ENCODE measurements at regions not wholly inside any gene's neighbourhood (a gene's known extent, or its start where the extent isn't known, plus 50 kb on each side); places are given as distances from the start of the nearest gene placed in this dataset.
A peak's percentile ranks its signal among the peaks of the same experiment; 100 is the strongest.
"Not testable (repeated sequence)": the region's sequence is repeated elsewhere in the genome, so short reads cannot be mapped to it uniquely, and the experiment has no call there.

DNA sequence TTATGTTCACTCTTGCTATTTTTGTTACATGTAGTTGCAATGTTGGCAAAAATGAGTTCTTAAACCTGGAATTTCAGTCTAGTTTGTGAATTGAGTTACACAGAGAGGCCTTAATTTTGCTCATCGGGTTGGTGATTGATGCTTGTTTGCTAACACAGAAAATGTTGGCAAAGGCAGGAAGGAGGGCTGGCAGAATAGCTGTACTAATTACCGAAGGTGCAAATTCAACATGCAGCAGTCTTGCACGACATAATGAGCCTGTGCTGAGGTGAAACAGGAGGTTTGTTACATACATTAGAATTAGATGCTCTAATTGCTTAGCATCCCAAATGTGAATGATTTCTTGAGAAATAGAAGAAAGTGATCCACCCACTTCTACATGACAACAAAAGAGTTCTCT, 475.0 kb upstream of the TOM1L1 start:
- DNase-seq = no peak
- in situ Hi-C loops (cut with HindIII; ENCODE audit: low pct_ligation_motif_present, low pct_unique_long_range_greater_than_20kb, low sequenced_read_pairs) = no loop called here

DNA sequence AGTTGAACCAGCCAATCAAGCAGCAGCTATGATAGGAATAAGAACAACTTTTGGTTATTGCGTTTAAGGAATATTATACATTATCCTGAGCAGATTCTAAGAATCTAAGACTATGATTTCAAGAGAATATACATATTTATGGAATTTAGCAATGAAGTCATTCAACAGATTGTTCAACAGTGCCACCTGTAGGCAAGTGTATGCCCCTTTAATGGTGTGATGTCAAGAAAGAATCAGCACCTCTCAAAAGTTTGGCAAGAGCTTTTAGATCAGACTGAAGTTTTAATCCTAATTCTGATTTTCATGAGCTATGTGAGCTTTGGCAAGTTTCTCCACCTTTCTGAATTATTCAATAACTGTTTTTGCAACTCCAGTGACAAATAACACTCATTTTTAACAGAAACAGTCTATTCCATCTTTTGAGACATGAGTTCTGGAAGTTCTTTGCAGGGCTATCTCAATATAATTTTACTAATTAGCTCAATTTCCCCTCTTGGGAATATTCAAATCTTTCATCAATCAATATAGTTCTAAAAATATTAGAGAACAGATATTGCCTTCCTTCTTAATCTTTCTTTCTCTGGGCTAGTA, 474.3 kb upstream of the TOM1L1 start:
- in situ Hi-C loops (cut with HindIII; ENCODE audit: low pct_ligation_motif_present, low pct_unique_long_range_greater_than_20kb, low sequenced_read_pairs) = no loop called here
- DNase-seq = peak; percentile 41

DNA sequence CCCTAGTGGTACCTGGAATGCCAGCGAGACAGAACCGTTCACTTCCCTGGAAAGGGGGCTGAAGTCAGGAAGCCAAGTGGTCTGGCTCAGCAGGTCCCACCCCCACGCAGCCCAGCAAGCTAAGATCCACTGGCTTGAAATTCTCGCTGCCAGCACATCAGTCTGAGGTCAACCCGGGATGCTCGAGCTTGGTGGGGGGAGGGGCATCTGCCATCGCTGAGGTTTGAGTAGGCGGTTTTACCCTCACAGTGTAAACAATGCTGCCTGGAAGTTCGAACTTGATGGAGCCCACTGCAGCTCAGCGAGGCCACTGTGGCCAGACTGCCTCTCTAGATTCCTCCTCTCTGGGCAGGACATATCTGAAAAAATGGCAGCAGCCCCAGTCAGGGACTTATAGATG, 464.7 kb upstream of the TOM1L1 start:
- DNase-seq = no peak

DNA sequence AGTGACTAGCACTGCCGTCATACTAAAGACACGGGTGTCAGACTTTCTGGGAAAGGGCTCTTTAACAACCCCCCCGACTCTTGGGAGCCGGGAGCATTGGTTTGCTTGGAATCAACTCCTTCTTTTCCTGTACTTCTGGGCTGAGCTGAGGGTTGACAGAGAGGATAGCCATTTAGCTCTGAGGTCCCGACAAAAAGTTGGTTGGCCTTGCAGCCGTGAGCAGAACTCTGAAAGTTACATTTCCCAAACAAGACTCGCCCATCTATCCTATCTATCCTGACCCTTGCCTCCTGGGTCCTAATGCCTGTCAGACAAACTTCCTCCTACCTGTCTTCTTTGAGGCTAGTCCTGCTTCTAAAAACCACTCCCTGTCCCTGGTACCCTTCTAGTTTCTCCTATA, 460.8 kb upstream of the TOM1L1 start:
- in situ Hi-C loops (cut with HindIII; ENCODE audit: low pct_ligation_motif_present, low pct_unique_long_range_greater_than_20kb, low sequenced_read_pairs) = no loop called here
- no peak for DNase-seq

More for the DNA sequence above, 464.7 kb upstream of the TOM1L1 start:
- in situ Hi-C loops (cut with HindIII; ENCODE audit: low pct_ligation_motif_present, low pct_unique_long_range_greater_than_20kb, low sequenced_read_pairs) = no loop called here

DNA sequence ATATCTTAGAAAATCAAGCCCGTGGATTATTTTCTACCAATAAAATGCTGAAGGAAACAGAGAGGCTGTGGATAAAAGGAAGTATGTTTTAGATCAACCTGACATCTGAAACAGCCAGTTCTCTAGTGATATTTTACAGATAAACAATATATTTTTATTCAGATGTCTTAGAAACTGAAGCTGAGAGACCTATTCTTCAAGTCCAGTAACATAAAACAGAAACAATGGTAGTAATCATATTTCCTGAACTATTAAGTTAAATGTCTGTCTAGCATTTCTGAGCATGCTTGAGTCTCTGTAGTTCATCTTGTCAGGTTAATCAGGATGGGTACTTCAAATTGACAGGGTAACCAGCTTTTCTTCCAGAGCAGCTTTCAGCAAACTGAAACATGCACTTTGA, 449.6 kb upstream of the TOM1L1 start:
- no peak for DNase-seq
- in situ Hi-C loops (cut with HindIII; ENCODE audit: low pct_ligation_motif_present, low pct_unique_long_range_greater_than_20kb, low sequenced_read_pairs) = no loop called here

DNA sequence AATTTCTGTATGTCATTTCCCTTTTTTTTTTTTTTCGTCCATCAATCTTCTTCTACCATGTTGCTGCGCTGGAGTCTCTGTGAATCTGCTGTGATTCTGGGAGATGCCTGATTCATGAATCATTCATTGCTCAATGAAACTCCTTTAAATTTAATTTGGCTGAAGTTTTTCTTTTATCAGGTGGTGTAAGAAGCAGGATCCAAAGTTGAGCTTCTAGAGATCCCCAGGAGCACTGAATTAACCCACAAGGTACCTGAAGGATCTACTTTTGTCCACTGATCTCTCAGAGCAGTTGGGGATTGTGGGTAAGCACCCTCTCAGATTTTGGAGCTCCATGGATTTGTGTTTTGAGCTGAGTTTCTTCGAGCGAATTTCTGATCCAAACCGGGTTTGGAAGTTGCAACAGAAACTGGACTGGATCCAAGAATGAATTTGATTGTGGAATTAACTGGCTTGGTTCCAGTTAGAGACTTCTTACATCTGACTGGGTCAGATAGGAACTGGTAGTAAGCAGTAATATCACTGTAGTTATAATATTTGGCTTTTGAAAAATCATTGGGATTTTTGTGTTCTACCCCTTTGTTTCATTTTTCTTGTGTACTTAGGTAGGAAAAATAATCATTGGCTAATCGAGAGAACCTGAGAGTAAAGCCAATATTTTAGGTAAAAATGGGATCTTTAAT, 447.8 kb upstream of the TOM1L1 start:
- in situ Hi-C loops (cut with HindIII; ENCODE audit: low pct_ligation_motif_present, low pct_unique_long_range_greater_than_20kb, low sequenced_read_pairs) = no loop called here
- DNase-seq = no peak

DNA sequence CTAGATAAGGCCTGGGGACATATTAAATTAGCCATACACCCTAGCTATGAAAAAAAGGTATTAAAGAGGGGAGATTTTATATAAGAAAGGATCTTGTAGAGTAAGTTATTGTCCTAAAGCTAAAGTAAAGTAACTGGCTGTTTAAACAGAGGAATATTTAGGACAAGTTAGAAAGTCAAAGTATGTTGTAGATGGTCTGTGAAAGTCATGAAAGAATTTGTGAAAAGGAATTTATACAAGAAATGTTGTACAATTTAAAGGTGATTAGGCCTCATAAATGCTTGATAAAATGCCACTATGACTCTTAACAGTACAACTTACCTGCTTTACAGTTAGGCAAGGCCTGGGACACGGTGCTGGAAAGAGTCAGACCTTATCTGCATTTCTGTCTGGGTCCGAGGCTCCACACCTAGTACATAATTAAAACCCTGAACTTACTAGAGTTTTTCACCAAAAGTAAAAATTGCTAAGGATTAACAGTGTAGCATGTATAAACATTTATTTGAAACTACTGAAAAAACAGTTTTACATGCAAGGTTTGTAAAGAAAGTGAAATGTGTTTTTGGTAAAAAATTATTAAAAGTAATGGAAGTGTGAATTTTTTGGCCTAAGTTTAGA, 445.3 kb upstream of the TOM1L1 start:
- in situ Hi-C loops (cut with HindIII; ENCODE audit: low pct_ligation_motif_present, low pct_unique_long_range_greater_than_20kb, low sequenced_read_pairs) = no loop called here

DNA sequence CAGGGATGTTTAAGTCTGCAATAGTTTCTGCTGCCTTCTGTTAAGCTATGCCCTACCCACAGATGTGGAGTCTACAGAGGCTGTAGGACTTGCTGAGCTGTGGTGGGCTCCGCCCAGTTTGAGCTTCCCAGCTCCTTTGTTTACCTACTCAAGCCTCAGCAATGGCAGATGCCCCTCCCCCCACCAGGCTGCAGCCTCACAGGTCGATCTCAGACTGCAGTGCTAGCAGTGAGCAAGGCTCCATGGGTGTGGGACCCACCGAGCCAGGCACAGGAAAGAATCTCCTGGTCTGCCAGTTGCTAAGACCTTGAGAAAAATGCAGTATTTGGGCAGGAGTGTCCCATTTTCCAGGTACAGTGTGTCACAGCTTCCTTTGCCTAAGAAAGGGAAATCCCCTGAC, 435.2 kb upstream of the TOM1L1 start:
- in situ Hi-C loops (cut with HindIII; ENCODE audit: low pct_ligation_motif_present, low pct_unique_long_range_greater_than_20kb, low sequenced_read_pairs); DNase-seq: not testable (repeated sequence)

More for the DNA sequence above, 445.3 kb upstream of the TOM1L1 start:
- DNase-seq = no peak

DNA sequence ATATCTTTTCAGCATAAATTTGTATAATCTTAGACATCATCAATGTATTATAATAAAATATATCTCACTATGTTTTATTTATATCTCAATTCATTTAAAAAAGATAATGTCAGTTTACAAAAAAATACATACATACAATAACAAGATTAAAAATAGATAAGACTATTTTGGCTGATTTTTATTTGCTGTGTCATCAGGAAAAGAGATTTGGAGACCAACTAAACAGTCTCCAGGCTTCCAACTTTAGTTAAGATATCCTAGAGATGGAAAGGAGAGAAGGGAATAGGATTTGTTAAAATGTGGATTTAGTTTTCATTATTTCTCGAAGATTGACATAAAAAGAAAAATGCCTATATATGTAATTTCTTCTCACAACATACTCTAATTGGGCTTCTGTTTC, 433.8 kb upstream of the TOM1L1 start:
- in situ Hi-C loops (cut with HindIII; ENCODE audit: low pct_ligation_motif_present, low pct_unique_long_range_greater_than_20kb, low sequenced_read_pairs) = no loop called here
- DNase-seq = no peak

DNA sequence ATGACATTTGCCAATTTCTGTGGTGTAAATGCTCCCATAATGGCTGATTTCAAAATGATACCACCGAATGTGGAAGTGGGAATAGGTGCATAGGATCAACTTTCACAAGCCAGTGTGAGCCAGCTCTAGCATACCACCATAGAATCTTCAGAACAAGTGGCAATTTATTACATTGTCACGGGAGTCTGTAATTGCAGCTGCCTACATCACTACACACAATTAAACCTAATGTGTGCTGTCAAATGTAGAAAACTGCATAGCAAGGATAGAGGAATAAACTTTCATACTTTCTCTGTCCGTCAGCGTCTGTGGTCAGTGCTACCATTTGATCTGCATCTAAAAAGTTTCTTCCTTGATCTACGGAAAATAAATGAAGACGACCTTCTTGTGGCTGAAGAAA, 417.8 kb upstream of the TOM1L1 start:
- no peak for DNase-seq
- in situ Hi-C loops (cut with HindIII; ENCODE audit: low pct_ligation_motif_present, low pct_unique_long_range_greater_than_20kb, low sequenced_read_pairs) = no loop called here

DNA sequence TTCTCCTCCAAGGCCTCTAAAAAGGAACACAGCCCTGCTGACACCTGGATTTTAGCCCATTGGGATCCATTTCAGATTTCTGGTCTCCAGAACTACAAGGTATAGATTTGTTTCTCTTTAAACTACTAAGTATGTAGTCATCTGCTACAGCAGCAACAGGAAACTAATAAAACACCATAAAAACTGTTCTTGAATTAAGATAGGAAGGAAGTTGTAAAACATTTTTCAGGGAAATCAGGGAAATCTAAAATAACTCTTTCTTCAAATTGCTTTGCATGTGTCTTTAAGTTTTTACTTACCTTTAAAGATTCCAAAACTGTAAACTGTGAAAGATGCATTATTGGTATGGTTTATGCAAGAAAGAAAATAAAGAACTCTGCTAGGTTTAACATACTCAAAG, 407.0 kb upstream of the TOM1L1 start:
- DNase-seq = no peak
- in situ Hi-C loops (cut with HindIII; ENCODE audit: low pct_ligation_motif_present, low pct_unique_long_range_greater_than_20kb, low sequenced_read_pairs) = no loop called here

DNA sequence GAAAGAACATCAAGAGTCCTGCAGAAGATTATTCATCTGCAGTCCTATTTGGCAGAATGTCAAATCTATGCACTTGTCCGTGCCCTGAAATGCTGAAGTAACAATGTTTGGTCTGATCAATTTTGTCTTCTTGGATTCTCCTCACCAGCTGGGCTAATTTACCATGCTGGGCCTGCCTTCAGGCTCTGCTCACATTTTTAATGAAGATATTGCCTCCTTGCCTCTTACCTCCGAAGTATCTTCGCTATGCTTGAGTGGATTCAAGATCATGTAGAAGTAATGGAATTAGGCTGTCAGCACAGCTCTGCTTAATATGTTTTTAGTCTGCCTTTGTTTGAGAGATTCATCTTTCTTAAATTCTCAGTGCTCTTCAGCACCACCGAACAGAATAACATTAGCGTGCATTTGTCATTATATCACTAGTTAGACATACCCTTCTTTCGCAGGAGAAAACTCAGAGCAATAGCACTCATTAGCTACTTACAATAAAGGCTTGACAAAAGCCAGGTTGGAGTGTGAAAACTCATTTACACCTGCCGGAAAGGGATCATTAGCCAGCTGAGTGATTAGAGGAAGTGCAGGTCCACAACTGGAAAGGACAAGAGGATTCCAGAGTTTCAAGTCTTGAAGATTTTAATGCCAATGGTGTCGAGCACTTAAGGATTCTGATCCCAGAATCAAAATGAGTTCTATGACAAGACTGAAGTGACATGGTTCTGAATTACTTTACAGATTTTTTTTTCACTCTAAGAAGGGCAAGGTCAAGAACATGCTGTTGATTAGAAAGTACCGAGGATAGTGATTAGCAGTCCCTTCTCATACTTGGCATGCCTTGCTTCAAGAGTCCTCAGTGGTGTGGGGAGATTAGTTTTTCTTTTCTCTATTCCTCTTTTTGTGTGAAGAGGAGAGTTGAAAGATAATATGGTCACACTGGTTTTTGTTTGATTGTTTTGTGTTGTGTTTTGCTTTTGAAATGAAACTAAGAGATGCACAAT, 405.6 kb upstream of the TOM1L1 start:
- in situ Hi-C loops (cut with HindIII; ENCODE audit: low pct_ligation_motif_present, low pct_unique_long_range_greater_than_20kb, low sequenced_read_pairs) = no loop called here

DNA sequence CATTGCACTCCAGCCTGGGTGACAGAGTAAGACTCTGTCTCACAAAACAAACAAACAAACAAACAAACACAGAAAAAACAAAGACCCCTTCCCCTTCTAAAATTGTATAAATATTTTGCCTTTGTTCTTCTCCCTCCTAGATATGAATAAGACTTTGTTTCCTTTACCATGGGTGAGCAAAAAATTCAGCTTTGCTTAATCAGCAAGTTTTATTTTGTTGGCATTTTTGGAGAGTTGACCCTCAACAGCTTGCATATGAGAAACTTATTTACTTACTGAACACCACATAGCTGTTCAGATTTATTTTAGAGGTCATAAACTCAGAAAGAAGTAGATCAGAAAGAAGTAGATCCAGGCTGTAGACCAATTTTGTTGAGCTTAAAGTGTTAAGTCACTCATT, 395.2 kb upstream of the TOM1L1 start:
- DNase-seq = no peak
- in situ Hi-C loops (cut with HindIII; ENCODE audit: low pct_ligation_motif_present, low pct_unique_long_range_greater_than_20kb, low sequenced_read_pairs) = no loop called here

More for the DNA sequence above, 405.6 kb upstream of the TOM1L1 start:
- DNase-seq = no peak

DNA sequence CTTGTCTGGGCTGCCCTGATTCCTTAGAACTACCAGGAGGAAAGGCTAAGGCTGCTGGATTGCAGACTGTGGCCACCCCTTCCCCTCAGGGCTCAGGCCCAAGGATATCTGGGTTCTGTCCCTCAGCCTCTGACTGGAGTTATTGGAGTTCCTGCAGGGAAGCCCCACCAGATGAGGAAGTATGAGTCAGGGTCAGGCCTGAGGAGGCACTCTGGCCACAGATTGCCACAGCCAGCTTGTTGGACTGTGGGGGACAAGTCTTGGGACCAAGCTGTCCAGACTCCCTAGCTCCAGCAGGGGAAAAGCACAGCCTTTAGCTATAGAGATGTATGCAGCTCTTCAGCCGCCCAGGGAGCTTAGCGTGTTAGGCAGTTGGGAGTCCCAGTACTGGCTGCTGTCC, 381.9 kb upstream of the TOM1L1 start:
- in situ Hi-C loops (cut with HindIII; ENCODE audit: low pct_ligation_motif_present, low pct_unique_long_range_greater_than_20kb, low sequenced_read_pairs) = no loop called here
- DNase-seq = no peak

DNA sequence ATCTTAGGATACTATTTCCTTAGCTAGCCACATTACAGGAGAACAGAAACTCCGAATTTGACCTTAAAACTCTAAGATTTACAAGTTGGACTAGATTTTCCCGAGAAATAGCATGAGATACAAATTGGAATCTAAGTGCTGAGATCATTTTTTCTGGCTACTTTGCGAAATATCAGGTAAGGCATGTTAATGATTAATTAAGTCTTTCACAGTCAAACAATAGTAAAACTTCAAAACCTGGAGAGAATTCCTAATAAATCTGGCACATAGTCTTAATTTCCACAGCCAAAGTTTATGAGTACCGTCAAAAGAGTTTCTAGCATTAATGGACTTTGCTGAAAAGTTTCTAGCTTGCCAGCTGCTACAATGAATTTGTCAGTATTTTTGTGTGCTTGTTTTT, 379.5 kb upstream of the TOM1L1 start:
- DNase-seq = no peak
- in situ Hi-C loops (cut with HindIII; ENCODE audit: low pct_ligation_motif_present, low pct_unique_long_range_greater_than_20kb, low sequenced_read_pairs) = no loop called here

DNA sequence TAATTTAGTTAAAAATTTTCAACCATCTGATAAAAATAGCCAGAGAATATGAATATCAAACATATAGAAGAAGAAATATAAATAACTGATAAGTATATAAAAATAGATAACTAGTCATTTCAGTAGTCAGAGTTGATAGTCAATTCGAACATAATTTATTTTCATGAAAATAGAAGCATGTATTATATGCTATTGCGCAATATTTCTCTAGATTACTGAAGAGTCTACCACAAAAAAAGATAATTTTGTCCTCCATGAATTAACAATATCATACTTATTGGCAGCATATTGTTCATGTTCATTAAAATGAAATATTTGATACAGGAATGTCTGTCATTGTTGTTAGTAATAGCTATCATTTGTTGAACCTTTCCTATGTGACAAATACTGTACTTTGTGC, 376.2 kb upstream of the TOM1L1 start:
- in situ Hi-C loops (cut with HindIII; ENCODE audit: low pct_ligation_motif_present, low pct_unique_long_range_greater_than_20kb, low sequenced_read_pairs) = no loop called here
- no peak for DNase-seq

DNA sequence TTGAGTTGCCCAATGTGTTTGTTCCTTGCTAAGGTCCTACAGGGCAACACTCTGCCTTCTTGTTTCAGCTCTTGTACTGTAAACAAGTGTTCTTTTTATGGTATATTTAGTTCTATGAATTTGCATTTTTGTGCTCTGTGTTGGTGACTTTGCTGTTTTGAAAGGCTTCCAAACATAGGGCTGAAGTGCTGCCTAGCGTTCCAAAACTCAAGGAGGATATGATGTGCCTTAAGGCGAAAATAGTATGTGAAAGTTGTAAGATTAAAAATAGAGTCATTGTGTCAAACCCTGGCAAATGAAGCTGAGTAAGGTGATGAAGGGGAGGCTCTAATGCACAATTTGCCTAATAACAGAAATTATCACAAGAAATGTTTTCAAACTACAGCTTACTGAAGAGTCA, 372.7 kb upstream of the TOM1L1 start:
- in situ Hi-C loops (cut with HindIII; ENCODE audit: low pct_ligation_motif_present, low pct_unique_long_range_greater_than_20kb, low sequenced_read_pairs) = no loop called here
- no peak for DNase-seq

DNA sequence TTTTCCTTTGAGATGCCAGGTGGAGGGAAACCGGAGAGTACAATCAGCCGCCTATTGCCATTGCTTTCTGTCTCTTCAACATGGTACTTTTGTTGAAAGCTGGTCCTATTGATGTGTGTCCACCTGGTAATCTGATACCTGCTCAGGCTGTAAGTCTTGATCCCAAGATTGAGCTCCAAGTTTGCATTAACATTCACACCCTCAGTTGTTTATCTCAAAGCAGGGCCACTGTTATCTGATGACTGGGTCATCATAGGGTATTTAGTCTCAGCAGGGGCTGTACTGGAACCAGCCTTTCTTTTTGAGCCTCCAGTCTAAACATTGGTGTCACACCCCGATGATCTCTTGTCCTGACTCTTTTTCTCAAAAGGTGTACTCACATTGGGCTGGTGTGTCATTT, 370.3 kb upstream of the TOM1L1 start:
- DNase-seq = no peak
- in situ Hi-C loops (cut with HindIII; ENCODE audit: low pct_ligation_motif_present, low pct_unique_long_range_greater_than_20kb, low sequenced_read_pairs) = no loop called here

DNA sequence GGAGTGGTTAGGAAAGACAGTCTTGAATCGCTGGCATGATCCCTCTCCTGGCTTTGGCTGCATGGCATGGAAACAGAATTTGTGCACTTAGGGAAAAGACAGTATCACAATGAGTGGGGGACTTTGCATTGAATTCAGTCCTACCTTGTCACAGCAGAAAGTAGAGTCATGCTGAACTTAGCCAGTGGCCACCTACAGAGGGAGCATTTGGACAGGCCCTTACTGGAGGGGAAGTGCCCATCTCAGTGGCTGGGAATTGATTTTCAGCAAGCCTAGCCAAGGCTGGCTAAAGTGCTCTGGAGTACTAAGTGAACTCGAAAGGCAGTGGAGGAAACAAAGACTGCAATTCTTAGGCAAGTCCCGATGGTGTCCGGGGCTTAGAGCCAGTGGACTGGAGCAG, 364.3 kb upstream of the TOM1L1 start:
- DNase-seq = no peak
- in situ Hi-C loops (cut with HindIII; ENCODE audit: low pct_ligation_motif_present, low pct_unique_long_range_greater_than_20kb, low sequenced_read_pairs) = no loop called here
